Hematopoietic multipotent progenitor cell treated with erythropoietin and hydrocortisone succinate and interleukin-3 and kit ligand, for 8 days (in vitro differentiated cells): ENCODE measurements at regions not wholly inside any gene's neighbourhood (a gene's known extent, or its start where the extent isn't known, plus 50 kb on each side); places are given as distances from the start of the nearest gene placed in this dataset.

Experiments
- DNase-seq: peaks from one replicate; pipeline ENCODE4 v3.0.0-alpha.2; 2015

DNA sequence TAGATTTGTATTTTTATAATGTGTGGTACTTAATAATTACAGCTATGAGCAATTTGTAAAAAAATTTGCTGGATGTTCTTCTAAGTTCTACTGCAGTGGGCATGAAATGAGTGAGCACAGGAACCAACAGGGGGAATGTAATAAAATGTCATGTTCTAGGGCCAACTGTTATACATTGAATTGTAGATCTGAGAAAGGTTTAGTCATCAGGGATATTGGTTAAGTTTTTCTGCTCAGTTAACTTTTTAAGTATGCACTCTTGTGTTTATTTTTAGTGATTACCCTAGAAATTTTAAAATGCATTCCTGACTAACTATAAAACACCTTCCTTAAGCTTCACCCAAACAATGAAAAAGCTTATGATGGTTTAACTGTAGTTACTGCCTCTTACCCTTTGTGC lies 101.8 kb downstream of the CAND1 start:
- no peak for DNase-seq

DNA sequence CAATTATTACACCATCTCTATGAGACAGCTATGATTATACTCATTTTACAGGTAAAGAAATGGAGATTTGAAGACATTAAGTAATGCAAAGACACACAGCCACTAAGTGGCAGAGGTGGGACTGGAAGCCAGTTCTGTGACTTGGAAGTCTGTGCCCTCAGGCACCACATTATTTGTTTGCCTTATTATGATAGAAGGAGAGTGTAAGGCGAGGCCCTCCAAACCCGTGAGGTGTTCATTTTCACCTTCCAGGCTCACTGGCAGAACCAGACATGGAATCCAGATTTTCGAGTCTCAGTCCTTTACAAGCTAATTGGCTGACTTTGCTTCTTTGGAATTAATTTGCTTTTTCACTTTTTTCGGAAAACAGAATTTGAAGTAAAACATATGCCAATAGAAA lies 107.9 kb downstream of the CAND1 start:
- DNase-seq: no peak

DNA sequence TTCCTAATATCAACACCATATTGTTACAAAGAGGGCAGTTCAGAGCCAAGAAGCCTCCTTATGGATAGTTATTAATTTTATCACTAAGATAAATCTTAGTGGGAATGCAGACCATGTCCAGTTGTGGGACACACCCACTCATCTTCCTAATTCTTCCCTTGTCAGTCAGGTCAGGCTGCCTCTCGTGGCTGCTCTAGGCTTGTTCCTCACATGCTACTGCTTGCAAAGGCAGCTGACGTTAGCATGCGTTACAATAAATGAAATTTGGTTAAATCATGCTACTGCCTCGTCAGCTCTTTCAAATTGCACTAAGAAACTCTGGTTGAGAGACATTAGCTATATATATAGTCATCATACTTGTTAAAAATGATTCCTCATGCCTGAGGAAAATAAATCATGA lies 108.4 kb downstream of the CAND1 start:
- no peak for DNase-seq

DNA sequence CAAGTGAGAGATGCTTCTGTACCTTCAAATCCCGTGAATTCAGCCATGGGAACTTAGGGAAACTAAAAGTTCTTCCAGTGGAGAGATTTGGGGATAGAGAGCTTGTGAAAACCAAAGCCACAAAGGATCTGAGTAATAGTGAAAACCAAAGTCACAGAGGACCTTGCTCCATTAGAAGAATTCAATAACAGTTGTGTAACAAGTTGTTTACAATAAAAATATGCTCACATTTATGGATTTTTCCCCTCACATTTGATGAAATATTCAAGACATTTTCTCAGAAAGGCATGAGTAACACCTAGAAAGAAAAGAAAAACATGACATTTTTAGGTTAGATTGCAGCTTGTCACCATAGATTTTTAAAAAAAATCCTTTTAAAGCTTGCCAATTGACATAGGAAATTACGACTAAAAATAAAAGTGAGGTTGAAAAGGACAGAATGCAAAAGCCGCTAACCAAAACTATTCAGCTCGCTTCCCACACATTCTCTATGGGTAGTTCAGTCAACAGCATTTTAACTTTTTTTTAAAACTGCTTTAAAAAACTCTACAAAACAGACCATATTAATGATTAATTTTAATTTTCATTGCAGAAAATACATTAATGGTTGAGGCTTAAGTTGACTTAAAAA lies 113.2 kb downstream of the CAND1 start:
- DNase-seq: no peak

- DNase-seq: no peak
Measured at GRCh38 chr12:67386869-67387565, 117.9 kb downstream of the CAND1 start.

GRCh38 chr12:67388331-67389138 lies 119.4 kb downstream of the CAND1 start:
- DNase-seq: peak; percentile 13

- no peak for DNase-seq
Measured at GRCh38 chr12:67390273-67390672, 121.1 kb downstream of the CAND1 start.

GRCh38 chr12:67391034-67391433 lies 121.9 kb downstream of the CAND1 start:
- DNase-seq: no peak

- no peak for DNase-seq
Measured at GRCh38 chr12:67391656-67392055, 122.5 kb downstream of the CAND1 start.

GRCh38 chr12:67394550-67394949 lies 125.4 kb downstream of the CAND1 start:
- no peak for DNase-seq

DNA sequence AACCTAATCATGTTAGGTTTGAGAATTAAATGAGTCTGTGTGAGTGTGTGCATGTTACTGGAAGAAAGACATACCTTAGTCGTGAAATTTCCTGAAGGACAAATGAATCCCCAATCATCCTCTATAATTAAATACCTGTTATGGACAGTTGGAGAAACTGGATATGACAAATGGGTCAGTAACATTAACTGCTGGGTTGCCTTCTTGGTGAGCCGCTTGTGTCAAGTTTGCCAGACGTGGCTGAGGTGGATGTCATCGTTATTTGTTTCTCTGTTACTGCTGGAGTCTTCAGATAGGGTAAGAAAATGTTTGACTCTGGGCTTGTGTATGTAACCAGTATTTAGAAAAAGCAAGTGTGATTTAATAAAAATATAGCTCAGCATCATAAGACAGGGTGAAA lies 131.6 kb downstream of the CAND1 start:
- DNase-seq: no peak

DNA sequence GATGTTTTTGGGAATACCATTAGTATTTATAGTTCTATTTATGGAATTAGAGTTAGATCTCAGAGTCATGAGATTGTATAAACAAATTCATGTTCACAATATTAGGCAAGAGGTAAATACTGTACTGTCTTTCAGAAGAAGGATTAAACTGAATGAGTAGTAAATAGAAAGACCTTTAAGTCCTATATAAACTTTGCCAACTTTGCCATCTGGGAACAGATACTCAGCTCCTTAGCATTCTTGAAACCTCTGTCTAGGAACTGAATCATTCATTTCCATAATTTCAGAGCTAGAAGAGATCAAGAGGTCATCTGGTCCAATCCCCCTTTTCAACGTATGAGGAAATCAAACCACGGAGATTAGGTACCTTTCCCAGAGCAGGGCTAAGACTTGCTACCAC lies 141.1 kb downstream of the CAND1 start:
- DNase-seq: no peak

DNA sequence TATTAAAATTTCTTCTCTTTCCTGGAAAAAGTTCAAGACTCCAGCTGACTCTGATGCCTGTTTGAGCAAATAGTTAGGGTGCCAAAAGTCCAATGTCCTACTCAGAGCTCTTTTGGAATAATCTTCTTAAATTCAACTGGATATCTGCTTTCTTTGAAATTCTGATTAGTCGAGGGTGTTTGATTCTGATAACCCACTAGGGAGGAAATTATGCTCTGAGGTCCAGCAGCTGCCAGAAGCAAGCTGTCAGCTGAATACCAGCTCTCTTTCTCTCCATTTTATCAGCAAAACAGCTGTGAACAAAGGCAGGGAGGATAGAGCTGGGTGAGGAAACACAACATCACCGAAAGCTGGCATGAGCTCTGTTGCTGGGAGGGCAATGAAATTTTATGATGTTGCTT lies 141.5 kb downstream of the CAND1 start:
- DNase-seq: peak; percentile 27

- no peak for DNase-seq
Measured at GRCh38 chr12:67411562-67411961, 142.4 kb downstream of the CAND1 start.

GRCh38 chr12:67413577-67413976 lies 144.4 kb downstream of the CAND1 start:
- no peak for DNase-seq

DNA sequence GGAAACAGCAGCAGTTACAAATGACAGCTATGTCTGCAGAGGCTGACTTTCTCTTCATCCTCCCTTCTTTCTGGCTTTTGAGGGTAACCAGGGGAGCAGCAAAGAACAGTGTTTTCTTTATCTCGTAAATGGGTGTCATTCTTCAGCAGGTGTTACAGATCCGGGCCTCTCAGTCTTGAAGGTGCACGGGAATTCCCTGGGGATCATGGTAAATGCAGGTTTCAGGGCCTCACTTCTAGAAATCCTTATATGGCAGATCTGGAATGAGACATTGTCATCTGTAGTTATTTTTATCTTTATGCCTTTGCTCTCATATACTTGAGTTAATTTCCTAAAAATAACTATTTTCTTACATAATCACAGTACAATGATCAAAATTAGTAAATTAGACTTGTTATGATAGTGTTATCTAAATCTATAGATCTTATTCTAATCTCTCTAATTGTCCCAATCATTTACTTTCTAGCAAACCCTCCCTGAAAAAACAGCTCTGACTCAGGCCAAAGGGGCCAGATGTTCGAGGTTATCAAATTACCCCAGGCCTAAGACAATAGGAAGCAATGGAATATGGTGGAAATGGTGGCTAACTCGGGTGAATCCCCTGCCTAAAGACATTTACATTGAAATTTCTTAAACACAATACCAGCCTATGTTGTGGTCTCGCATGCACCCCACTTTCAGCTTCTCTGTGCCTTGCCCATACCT lies 145.0 kb downstream of the CAND1 start:
- no peak for DNase-seq

DNA sequence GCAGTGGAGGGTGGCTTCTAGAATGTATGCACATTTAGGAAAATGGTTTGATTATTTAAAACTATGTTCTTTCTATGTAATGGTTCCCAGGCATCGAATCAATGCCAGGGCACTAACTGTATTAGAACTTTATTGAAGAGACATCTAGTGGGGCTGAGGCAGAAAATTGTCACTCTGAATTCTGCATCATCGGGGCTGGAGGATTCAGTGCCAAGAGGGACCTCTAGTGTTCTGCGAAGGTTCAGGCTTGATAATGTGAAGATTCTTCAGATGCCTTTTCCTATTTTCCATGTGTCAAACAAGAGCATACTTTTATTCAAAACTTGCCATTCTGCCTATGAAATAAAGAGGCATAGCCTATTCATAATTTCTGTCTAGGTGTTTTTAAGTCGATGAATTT lies 146.3 kb downstream of the CAND1 start:
- peak; percentile 10 for DNase-seq

- no peak for DNase-seq
Measured at GRCh38 chr12:67419810-67420209, 150.7 kb downstream of the CAND1 start.

GRCh38 chr12:67420506-67420905 lies 151.3 kb downstream of the CAND1 start:
- DNase-seq: no peak

- DNase-seq: no peak
Measured at GRCh38 chr12:67422081-67422480, 152.9 kb downstream of the CAND1 start.

DNA sequence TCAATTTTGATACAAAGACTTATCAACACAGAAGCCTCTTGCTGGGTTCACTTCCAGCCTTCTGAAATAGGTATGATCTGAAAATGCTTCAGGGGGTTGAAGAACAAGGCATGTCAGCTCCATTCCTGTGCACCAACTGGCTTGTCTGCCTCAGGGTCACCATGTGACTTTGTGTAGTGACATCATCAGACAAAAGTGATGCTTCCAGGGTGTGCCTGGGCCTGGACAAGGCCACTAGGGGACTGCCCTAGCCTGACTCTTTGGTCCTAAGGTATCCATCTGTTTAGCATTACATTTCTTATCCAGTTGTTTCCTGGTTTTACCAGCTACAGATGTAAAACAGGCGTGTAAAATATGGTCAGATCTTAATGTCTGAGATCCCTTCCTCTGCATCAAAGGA lies 155.6 kb downstream of the CAND1 start:
- no peak for DNase-seq

DNA sequence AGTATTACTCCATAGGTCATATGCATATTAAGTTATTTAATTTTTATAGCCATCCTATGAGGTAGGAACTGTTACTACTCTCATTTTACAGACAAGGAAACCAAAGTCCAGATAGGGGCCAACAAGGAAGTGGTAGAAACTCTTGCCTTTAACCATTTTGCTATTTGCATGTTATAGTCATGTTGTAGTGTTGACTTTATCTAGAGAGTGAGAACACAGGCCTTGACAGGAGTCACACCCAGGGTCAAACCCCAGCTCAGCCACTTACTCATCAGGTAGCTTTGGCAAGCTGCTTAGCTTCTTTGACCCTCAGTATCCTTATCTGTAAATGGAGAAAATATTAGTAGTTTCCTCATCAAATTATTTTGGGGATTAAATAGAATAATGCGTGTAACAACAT lies 156.2 kb downstream of the CAND1 start:
- DNase-seq: no peak

DNA sequence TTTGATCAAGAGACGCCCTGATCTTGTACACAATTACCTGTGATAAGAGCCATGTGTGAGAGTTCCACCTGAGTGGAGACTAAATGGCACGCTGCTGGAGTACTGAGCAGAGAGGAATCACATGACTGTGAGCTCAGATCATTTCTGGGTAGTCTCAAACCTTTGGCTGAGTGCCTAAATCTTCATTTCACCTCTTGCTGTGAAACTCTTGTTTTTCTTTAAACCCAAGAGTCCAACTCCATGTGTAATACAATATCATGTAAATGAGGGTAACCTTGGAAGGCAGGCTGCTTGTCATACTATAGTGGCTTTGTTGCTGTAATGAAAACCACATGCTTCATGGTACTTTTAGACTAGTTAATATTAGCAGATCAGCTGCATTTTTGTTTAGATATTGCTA lies 156.9 kb downstream of the CAND1 start:
- DNase-seq: no peak

GRCh38 chr12:67427336-67427735 lies 158.2 kb downstream of the CAND1 start:
- DNase-seq: no peak
